ENCODE measurements at regions not wholly inside any gene's neighbourhood (a gene's known extent, or its start where the extent isn't known, plus 50 kb on each side); places are given as distances from the start of the nearest gene placed in this dataset.
"Not testable (repeated sequence)": the region's sequence is repeated elsewhere in the genome, so short reads cannot be mapped to it uniquely, and the experiment has no call there.

DNA sequence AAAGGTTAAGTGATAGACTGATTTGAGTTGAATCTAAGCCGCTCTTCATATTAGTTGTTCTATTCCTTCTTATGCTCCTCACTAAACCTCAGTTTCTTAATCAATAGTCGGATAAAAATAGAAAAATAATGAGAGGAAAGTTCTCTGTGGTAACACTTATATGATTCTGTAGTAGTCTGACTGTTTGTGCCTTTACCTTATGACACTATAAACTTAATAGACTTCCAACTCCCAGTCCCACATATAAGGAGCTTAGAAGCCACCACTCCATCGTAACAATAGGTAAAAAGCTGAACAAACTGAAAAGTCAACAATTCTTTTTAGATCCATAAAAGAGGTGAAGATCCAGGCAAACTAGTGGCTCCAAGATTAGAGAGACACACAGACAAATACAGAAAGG lies 192.3 kb downstream of the SPDYE17 start:
- DNase-seq = not testable (repeated sequence)

GRCh38 chr7:76839214-76839613 lies 192.9 kb downstream of the SPDYE17 start:
- DNase-seq = not testable (repeated sequence)

- DNase-seq = not testable (repeated sequence)
Observed at GRCh38 chr7:76838357-76838756, 193.8 kb downstream of the SPDYE17 start.

DNA sequence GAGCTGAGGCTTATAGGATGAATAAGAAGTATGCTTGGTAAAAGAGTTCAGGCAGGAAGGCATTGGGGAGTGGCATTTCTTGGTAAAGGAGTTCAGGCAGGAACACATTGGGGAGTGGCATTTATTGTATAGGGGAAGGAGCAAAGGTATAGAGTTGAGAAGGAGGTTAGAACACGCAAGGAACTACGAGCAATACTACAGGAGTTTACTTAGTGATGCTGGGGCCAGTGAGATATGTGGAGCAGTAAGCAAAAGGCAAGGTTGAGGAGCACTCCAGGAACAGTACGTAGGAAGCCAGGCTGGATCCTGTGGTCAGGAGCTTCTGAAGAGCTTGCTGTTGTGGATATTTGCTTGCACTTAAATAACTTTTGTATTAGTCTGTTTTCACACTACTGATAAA lies 202.2 kb upstream of the POMZP3 start:
- not testable (repeated sequence) for DNase-seq

GRCh38 chr7:76826181-76826580 lies 199.1 kb upstream of the POMZP3 start:
- not testable (repeated sequence) for DNase-seq

DNA sequence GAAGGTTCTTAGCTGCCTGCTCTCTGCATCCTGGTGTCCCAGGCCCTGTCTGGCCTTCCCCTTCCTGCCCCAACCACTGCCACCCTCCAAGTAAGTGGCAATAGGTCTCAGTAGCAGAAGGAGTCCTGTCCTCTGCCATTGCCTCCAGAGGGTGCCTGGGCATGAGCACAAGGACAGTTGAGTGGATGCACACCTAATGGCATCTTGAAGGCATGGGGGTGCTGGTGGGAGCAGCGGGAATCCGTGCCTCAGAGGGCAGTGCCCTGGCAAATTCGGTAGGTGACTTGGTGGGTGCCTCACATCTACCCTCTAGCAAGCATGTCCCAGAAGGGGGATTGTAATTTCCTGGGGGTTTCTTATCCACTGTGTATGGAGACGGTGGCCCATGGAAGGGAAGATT lies 182.8 kb upstream of the POMZP3 start:
- not testable (repeated sequence) for DNase-seq

DNA sequence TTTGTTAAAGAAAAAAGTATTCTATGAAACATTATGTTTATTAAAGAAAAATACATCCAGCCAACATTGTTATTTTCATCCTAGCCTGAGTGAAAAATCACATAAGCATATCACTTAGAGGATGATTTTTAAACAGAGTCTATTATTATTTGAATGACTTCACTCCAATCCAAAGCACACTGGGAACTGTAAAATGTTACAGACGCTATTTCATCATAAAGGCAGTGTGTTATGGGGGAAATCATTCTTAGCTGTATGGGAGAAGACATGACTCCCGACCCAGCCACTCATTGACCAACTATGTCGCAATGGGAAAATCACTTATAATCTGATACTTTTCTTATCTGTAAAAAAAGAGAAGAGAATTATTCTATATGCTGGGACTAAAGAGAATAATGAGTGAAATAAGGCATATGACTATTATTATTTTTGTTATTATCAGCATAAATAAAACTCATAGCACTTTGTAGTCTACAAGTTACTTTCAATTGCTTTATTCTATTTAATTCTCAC lies 180.6 kb upstream of the POMZP3 start:
- DNase-seq = not testable (repeated sequence)

DNA sequence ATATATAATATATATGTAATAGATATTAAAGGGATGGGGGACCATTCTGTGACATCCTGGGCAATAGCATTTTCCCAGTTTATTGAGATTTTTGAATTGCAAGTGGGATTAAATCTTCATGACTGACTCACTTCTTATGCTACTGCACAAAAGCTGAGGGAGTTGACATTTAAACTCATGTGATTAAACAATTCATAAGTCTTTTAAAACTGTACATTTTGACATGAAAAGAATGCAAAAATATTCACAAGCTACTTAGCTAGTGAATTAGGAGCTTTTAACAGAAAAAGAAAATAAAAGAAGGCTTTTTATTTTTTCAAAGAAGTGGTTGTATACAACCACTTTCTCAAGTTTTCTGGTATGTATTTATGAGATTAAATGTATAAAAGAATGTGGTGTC lies 179.4 kb upstream of the POMZP3 start:
- not testable (repeated sequence) for DNase-seq

- not testable (repeated sequence) for DNase-seq
Observed at GRCh38 chr7:76806010-76806409, 178.9 kb upstream of the POMZP3 start.

DNA sequence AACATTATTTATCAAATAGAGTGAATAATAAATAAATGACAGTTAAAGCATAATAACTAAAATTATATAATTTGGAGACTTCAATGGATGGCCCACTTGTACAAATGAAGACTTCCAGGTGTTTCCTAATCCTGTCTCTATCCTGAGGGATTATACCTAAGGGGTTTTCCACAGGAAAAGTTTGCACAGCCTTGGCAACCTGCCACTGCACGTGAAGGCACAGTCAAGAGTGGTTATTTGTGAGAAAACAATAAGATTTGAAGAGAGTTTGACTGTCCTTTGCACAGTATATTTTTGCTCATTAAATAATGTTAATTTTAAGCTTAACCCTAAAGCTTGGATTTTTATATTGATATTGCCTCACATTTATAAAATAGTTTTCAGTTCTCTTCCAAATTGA lies 178.2 kb upstream of the POMZP3 start:
- DNase-seq = not testable (repeated sequence)

DNA sequence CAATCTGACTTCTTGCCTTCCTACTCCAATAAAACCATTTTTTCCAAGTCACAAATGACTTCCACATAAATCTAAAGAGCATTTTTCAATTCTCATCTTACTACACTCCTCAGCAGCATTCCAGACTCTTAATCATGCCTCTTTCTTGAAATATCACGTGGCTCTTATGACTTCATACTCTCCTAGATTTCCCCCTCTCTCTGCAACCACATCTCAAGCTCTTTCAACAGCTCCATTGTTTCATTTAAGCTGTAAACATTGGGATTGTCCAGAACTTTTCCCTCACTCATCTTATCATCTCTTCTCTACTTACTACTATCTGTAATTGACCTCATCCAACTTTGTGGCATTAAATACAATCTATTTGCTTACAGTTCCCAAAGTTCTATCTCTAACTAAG lies 170.6 kb upstream of the POMZP3 start:
- peak; percentile 17 for DNase-seq

GRCh38 chr7:76780693-76781092 lies 153.6 kb upstream of the POMZP3 start:
- DNase-seq = not testable (repeated sequence)

GRCh38 chr7:76774279-76774678 lies 147.2 kb upstream of the POMZP3 start:
- not testable (repeated sequence) for DNase-seq

- DNase-seq = not testable (repeated sequence)
Observed at GRCh38 chr7:76771980-76772379, 144.9 kb upstream of the POMZP3 start.

DNA sequence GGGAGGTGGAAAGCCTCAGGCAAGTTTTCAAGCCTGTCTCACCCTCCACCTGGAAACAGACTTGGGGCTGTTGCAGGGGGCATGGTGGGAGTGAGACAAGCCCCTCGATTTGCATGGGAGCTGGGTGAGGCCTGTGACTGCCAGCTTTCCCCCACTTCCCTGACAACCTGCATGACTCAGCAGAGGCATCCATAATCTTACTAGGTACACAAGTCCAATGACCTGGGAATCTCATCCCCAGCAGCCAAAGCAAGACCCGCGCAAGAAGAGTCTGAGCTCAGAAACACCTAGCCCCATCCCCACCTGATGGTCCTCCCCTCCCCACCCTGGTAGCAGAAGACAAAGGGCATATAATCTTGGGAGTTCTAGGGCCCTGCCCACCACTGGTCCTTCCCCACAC lies 136.9 kb upstream of the POMZP3 start:
- DNase-seq = not testable (repeated sequence)

- peak; percentile 45 for DNase-seq
Observed at GRCh38 chr7:76760546-76761220, 133.6 kb upstream of the POMZP3 start.

GRCh38 chr7:76739538-76739937 lies 112.5 kb upstream of the POMZP3 start:
- DNase-seq = not testable (repeated sequence)

DNA sequence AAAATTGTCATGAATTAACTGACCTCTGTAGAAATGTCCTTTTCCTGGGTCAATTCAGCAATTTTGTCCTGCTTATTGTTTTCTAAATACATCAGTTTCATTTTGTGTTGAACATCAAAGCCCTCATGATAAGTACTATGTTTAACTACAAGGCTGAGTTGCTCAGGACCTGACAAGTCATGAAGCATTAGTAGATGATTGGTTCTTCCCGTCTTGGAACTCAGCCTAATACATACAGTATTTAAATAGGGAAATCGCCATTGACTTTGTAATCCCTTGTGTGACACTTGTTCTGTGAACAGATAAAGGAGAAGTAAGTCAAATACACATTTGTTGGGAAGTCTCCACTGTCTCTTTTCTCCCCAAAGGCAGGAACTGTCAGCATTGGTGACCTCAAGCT lies 109.6 kb upstream of the POMZP3 start:
- not testable (repeated sequence) for DNase-seq

DNA sequence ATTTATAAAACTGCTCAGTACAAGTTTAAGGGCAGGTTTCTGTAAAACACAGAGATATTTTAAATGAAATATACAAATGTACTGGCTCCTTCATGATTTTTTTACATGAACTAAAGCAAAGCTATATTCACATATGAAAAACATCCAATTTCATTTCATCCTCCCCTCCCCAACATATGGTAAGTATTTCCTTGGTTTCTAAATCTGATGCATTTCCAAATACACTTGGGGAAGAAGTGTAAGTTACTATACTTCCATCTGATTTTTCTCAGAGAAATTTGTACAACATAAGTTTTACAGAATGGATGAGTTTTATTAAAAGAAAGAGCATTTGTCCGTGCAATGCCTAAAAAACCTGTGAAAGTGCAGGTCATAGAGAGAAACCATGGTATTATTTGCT lies 109.0 kb upstream of the POMZP3 start:
- DNase-seq = not testable (repeated sequence)

- not testable (repeated sequence) for DNase-seq
Observed at GRCh38 chr7:76735668-76736067, 108.6 kb upstream of the POMZP3 start.

GRCh38 chr7:76728571-76728974 lies 101.5 kb upstream of the POMZP3 start:
- DNase-seq = not testable (repeated sequence)

- not testable (repeated sequence) for DNase-seq
Observed at GRCh38 chr7:76723928-76724327, 96.8 kb upstream of the POMZP3 start.

- not testable (repeated sequence) for DNase-seq
Observed at GRCh38 chr7:76716551-76716950, 89.5 kb upstream of the POMZP3 start.

GRCh38 chr7:76712926-76713325 lies 85.8 kb upstream of the POMZP3 start:
- DNase-seq = not testable (repeated sequence)

- not testable (repeated sequence) for DNase-seq
Observed at GRCh38 chr7:76711648-76712047, 84.6 kb upstream of the POMZP3 start.

Measured in NCI-H226 (cell line).